Activated CD4-positive, alpha-beta T cell treated with anti-CD3 and anti-CD28 coated beads for 1 hour (primary cell): ENCODE measurements at regions not wholly inside any gene's neighbourhood (a gene's known extent, or its start where the extent isn't known, plus 50 kb on each side); places are given as distances from the start of the nearest gene placed in this dataset.

Experiments used
- DNase-seq: peaks from one replicate; pipeline ENCODE4 v3.0.0-alpha.2; 2020

GRCh38 chr1:10848109-10848684 is 51.8 kb upstream of the CASZ1 start:
- no peak for DNase-seq

DNA sequence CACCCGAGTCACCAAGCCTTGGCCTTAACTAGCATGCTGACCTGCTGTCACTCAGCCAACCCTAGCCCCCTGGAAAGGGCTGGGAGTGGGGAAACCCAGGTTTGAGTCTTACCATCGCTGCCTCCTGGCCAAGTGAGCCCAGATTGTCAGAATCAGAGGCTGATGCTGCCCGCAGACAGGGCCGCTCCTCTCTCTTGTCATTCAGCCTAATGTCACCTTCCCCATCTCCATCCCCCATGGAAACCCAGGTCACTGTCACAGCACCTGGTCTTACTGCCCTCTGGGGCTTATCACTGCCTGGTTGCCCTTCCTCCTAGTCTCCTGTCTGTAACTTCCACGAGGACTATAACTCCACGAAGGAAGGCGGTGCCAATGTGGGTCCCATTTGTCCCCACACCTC is 53.6 kb upstream of the CASZ1 start:
- DNase-seq, result no peak

DNA sequence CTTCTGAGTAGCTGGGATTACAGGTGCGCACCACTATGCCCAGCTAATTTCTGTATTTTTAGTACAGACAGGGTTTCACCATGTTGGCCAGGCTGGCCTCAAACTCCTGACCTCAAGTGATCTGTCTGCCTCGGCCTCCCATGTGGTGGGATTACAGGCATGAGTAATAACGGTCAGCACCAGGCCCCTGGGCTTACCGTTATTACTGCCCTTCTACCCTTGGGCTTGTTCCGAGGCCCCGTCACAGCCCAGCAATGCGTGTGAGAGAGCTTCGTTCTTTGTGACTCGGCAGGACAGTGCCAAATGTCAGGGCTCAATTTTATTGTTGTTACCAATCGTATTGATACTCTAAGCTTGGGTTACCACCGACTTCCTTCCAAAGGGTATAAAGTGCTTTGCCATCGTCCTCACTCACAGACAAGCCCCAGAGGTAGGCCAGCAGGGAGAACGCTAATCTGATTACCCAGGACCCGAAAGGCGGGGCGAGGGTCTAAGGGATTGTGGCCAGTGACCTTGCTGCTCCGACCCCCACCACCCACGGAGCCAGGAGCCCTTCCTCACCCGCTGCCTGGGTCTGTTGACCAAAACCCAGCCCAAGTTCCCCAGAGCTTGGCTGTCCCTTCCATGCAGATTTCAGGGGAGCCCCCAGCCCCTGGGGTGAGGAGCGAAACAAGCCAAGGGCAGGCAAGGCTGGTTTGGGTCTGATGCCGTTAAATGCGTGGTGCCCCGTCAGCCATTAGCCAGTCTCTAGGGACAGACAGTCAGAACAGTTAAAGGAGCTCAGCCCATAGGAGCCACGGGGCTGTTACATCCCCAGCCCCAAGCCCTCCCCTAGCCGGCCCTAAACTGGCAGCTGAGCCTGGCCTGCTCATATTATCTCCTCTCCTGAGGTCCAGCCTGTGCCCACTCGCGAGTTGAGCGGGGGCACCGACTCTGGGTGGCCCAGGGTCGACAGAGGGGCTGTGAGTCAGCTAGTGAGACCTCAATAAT is 54.9 kb upstream of the CASZ1 start:
- no peak for DNase-seq

DNA sequence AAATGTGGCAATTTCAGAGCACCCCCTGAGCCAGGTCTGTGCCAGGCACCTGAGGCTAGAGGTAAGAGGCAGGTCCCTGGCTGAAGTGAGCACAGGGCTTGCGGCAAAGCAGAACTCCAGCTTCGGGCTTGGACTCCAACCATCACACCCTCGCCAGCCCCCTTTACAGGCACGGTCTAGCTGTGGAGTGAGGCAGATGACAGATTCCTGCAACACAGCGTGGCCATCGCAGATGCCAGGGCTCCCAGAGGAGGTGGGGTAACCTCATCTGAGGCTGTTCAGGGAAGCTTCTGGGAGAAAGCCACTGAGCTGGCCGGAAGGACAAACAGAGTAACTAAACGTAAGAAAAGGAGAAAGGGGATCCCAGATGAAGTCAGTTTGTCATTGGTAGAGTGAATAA is 55.6 kb upstream of the CASZ1 start:
- no peak for DNase-seq

DNA sequence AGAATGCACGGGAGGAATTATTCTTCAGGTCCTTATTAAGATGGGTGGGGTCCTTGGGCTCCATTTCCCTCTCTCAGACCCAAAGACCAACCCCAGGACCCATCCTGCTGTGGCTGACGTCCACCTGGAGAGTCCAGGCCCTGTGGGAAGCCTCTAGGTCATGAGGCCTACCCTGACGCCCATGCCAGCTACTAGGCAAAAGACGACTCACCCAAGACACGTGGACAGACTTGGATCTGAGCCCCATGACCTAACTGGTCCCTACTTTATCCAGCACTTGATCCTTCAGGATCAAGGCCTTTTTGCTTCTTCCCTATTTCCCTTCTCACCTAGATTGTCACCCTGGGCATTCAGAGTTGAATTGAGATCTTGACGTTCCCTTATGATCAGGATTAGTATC is 56.0 kb upstream of the CASZ1 start:
- DNase-seq, result no peak

GRCh38 chr1:10852998-10853520 is 56.6 kb upstream of the CASZ1 start:
- no peak for DNase-seq

GRCh38 chr1:10853701-10854100 is 57.3 kb upstream of the CASZ1 start:
- DNase-seq, result no peak

DNA sequence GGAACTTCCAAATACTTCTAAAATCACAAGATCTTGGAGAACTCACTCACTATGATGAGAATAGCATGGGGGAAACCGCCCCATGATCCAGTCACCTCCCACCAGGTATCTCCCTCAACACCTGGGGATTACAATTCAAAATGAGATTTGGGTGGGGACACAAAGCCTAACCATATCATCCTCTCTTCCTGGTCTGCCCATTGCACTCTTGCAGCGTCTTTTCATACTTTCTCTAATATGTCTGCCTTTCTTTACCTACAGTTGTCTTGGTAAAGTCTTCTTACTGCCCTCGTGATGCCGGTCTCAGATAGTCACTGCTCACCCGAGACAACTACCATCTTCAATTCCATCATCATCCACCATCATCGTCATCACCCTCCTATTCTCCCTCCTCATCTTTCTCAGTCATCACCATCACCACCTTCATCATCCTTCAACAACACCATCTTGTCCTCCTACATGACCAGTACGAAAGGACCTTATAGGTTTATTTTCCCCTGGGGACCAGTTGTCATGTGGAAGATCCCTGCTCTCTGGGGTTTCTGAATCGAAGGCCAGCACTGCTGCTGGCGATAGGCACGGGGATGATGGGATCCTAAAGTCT is 58.5 kb upstream of the CASZ1 start:
- DNase-seq, result no peak

- DNase-seq, result no peak
Observed at GRCh38 chr1:10856176-10856683, 59.8 kb upstream of the CASZ1 start.

DNA sequence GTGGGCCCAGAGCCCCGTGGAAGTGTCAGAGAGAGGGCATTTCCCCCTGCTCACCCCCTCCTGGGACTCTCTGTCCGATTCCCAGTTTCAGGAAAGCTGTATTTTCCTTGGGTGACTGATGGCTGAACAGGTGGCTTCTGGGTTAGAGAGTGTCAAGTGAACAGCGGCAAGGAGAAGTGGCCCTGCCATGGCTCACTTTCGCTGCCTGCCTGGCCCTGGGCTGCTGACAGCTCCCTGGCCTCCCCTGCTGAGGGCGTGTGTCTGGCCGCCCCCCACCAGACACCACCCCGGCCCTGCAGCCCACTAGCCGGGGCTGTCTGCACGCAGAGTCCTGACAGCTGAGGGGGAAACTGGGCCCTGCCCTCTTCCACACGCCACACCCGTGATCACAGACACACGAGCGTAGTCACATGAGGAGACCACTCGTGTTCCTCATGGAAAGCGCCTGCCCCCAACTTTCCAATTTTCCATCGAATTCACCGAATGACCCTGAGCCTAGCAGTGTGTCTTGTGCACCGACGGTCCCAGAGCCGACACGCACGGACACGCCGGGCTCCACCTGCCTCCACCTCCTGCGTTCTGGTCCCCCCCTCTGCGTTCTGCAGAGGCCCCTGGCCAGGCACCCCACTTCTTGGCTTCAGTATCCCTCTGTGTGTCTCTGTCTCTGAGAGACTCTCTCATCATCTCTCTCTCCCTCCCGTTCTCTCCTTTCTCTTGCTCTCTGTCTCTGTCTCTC is 60.6 kb upstream of the CASZ1 start:
- no peak for DNase-seq

GRCh38 chr1:10857687-10858086 is 61.2 kb upstream of the CASZ1 start:
- DNase-seq, result no peak

DNA sequence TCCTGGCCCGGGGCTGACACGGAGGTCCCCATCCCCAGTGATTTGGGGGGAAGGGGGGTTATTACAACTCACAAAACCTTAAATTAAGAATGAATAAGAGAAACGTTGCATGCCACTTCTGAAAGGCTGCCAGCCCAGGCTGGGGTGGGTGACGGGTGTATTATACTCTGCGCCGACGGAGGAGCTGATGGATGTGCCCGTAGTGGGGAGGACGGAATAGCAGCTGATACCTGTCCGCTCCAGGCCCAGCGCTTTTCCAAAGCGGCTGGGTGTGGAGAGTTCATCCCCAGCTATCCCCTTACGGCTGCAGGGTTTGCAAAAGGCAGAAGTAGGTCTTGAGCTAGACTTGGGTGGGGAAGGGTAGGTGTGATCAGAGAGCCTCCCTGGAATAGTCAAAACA is 63.8 kb upstream of the CASZ1 start:
- DNase-seq, result no peak

GRCh38 chr1:10860682-10861081 is 64.2 kb upstream of the CASZ1 start:
- DNase-seq, result no peak

DNA sequence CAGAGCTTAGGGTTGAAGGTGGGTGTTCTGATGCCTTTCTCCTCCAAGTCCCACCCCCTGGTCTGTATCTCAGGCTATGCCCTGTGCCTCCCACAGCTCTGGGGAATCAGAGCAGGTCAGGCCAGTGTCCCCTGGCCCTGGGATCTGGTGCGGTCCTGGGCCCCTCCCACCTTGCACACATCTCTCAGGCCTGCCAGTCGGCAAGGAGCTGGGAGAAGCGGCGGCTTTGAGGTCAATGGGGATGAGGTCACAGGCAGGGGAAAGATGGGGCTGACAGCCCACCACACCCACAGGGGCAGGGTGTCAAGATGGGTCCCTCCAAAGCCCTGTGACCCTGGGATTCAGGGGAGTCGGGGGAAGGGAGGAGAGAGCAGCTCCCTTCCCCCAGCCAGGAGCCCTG is 65.4 kb upstream of the CASZ1 start:
- no peak for DNase-seq

GRCh38 chr1:10862743-10863335 is 66.4 kb upstream of the CASZ1 start:
- DNase-seq, result no peak

GRCh38 chr1:10863886-10864285 is 67.4 kb upstream of the CASZ1 start:
- DNase-seq, result no peak

DNA sequence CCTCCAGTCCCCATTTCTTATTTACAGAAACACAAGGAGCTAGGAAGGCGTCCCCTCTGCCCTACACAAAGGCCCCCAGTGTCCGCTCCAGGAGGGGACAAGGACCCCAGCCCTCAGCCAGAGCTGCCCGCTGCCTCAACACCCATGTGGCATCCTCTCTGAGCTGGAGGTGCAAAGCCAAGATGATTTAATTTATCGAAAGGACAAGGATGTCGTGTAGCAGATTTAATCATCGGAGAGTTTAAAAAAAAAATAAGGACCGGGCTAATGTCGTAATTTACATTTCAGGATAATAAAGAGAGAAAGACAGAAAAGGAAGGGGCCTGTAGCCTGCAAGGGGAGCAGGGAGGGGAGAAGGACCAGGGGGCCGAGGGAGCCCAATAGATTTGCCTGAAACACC is 68.3 kb upstream of the CASZ1 start:
- DNase-seq, result no peak

- no peak for DNase-seq
Observed at GRCh38 chr1:10865518-10866320, 69.3 kb upstream of the CASZ1 start.

DNA sequence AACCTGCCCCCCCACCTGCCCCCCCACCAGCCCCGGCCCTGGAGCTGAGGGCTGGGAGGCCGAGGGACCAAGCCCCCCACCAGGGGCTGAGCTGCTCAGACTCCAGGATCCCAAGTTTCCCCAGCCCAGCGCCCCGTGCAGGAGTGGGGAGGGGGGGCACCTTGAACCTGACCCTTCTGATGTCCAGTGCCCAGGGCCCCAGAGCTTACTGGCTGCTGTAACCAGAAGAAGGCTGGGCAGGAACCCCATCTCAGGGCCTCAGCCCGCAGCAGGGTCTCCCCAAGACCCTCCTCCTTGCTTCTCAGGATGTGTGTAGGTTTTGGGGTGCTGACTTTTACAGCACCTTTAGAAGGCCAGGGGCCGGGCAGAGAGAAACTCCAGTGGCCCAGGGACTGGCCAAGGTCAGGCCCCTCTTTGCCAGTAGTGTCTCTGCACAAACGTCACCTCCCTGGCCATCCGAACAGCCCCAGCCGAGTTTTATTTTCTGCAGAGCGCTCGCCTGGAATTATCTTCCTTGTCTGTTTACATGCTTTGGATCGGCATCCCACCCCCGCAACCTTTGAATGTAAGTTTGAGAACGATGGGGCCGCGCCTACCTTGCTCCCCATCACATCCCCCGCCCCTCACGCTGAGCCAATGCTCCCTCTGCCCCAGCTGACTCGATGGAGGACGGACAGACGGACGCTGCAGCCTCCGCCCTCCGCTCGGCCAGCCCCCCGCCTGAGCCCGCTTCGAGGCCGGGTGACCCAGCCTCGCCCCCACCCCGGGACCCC is 70.1 kb upstream of the CASZ1 start:
- DNase-seq, result peak; percentile 11

- peak; percentile 45 for DNase-seq
Observed at GRCh38 chr1:10867138-10867721, 70.8 kb upstream of the CASZ1 start.
